ENCODE measurements at regions not wholly inside any gene's neighbourhood (a gene's known extent, or its start where the extent isn't known, plus 50 kb on each side); places are given as distances from the start of the nearest gene placed in this dataset.

- in situ Hi-C loops (cut with MboI; ENCODE audit: low sequenced_read_pairs, unreplicated experiment), result loop anchor here (10.0 to 25.0 kb wide), 2 partner anchors 532 to 889 kb away; no protein-coding TSS in a partner anchor
- peak; percentile 34 for TF ChIP-seq CTCF (IDR thresholded peaks at IDR 0.05; ENCODE audit: borderline replicate concordance, control extremely low read depth, extremely low read depth, insufficient read depth, missing control alignments)
- DNase-seq (ENCODE audit: low spot score), result peak; percentile 41
Measured at GRCh38 chr2:16773080-16773713, 107.6 kb upstream of the CYRIA start.

GRCh38 chr2:16767789-16768476 is 102.3 kb upstream of the CYRIA start:
- in situ Hi-C loops (cut with MboI; ENCODE audit: low sequenced_read_pairs, unreplicated experiment), result loop anchor here (25.0 kb wide), 1 partner anchor 894 kb away; no protein-coding TSS in a partner anchor
- DNase-seq (ENCODE audit: low spot score), result no peak
- no peak for TF ChIP-seq CTCF (IDR thresholded peaks at IDR 0.05; ENCODE audit: borderline replicate concordance, control extremely low read depth, extremely low read depth, insufficient read depth, missing control alignments)

- no peak for TF ChIP-seq CTCF (IDR thresholded peaks at IDR 0.05; ENCODE audit: borderline replicate concordance, control extremely low read depth, extremely low read depth, insufficient read depth, missing control alignments)
- in situ Hi-C loops (cut with MboI; ENCODE audit: low sequenced_read_pairs, unreplicated experiment), result loop anchor here (25.0 kb wide), 1 partner anchor 897 kb away; no protein-coding TSS in a partner anchor
Measured at GRCh38 chr2:16765356-16765755, 99.7 kb upstream of the CYRIA start.

GRCh38 chr2:16764487-16764886 is 98.9 kb upstream of the CYRIA start:
- no peak for TF ChIP-seq CTCF (IDR thresholded peaks at IDR 0.05; ENCODE audit: borderline replicate concordance, control extremely low read depth, extremely low read depth, insufficient read depth, missing control alignments)
- no peak for DNase-seq (ENCODE audit: low spot score)
- in situ Hi-C loops (cut with MboI; ENCODE audit: low sequenced_read_pairs, unreplicated experiment), result loop anchor here (25.0 kb wide), 1 partner anchor 898 kb away; no protein-coding TSS in a partner anchor

More at GRCh38 chr2:16765356-16765755, 99.7 kb upstream of the CYRIA start:
- no peak for DNase-seq (ENCODE audit: low spot score)

- DNase-seq (ENCODE audit: low spot score), result no peak
- in situ Hi-C loops (cut with MboI; ENCODE audit: low sequenced_read_pairs, unreplicated experiment), result loop anchor here (25.0 kb wide), 1 partner anchor 899 kb away; no protein-coding TSS in a partner anchor
- TF ChIP-seq CTCF (IDR thresholded peaks at IDR 0.05; ENCODE audit: borderline replicate concordance, control extremely low read depth, extremely low read depth, insufficient read depth, missing control alignments), result no peak
Measured at GRCh38 chr2:16763493-16763899, 97.9 kb upstream of the CYRIA start.

- in situ Hi-C loops (cut with MboI; ENCODE audit: low sequenced_read_pairs, unreplicated experiment), result loop anchor here (25.0 kb wide), 1 partner anchor 899 kb away; no protein-coding TSS in a partner anchor
- no peak for TF ChIP-seq CTCF (IDR thresholded peaks at IDR 0.05; ENCODE audit: borderline replicate concordance, control extremely low read depth, extremely low read depth, insufficient read depth, missing control alignments)
- no peak for DNase-seq (ENCODE audit: low spot score)
Measured at GRCh38 chr2:16763056-16763455, 97.4 kb upstream of the CYRIA start.

Measured in GM13976 (cell line).